ENCODE measurements at regions not wholly inside any gene's neighbourhood (a gene's known extent, or its start where the extent isn't known, plus 50 kb on each side); places are given as distances from the start of the nearest gene placed in this dataset.
"Not testable (repeated sequence)": the region's sequence is repeated elsewhere in the genome, so short reads cannot be mapped to it uniquely, and the experiment has no call there.

- TF ChIP-seq EZH2phosphoT487 (IDR thresholded peaks at IDR 0.05; ENCODE audit: insufficient read depth, low read depth), result no peak
- H3F3A ChIP-seq (ENCODE audit: insufficient read depth), result no peaks in the 10 kb centered on the region
- no peak overlapping the region for H3K4me2 ChIP-seq (ENCODE audit: unreplicated experiment)
- H3K27me3 ChIP-seq (replicated peaks; ENCODE audit: insufficient read depth), result no peaks in the 10 kb centered on the region
- no peaks in the 10 kb centered on the region for H4K20me1 ChIP-seq (ENCODE audit: insufficient read depth)
- no peak overlapping the region for H3K4me3 ChIP-seq
- in situ Hi-C loops (cut with MboI), result no loop called here
- H3K9ac ChIP-seq, result no peak overlapping the region
- no peak overlapping the region for H3K27ac ChIP-seq
- WGBS, 2 experiments (ENCODE audit: low coverage in 1 of 2, low lambda C conversion rate in 2 of 2, missing lambda C conversion rate in 2 of 2), result 66 to 72% methylated on average over 7 of the region's 7 CpGs
- no peaks in the 10 kb centered on the region for H3K79me2 ChIP-seq (ENCODE audit: insufficient read depth)
- no peaks in the 10 kb centered on the region for H3K36me3 ChIP-seq (ENCODE audit: low read depth)
- no peaks in the 10 kb centered on the region for H3K4me1 ChIP-seq (ENCODE audit: insufficient read depth)
- H2AFZ ChIP-seq, result no peak overlapping the region
- H3K9me2 ChIP-seq (ENCODE audit: insufficient read depth), result no peaks in the 10 kb centered on the region
- DNase-seq, result no peak
- no peaks in the 10 kb centered on the region for H3K9me3 ChIP-seq (ENCODE audit: low read depth)
Measured at GRCh38 chrX:9373789-9374188, 91.1 kb upstream of the TBL1X start.

DNA sequence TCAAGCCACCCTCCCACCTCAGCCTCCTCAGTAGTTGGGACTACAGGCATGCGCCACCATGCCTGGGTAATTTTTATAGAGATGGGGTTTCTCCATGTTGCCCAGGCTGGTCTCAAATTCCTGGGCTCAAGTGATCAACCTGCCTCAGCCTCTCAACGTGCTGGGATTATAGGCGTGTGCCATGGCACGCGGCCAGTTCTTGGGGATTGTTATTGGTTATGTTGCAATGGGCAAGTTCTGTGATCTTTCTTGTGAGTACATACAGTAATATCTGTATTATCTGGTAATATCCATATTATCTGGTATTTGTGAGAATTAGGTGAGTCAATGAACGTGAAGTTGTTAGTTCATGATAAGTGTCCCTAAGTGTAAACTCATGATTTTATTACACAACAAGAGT, 90.3 kb upstream of the TBL1X start:
- Histone ChIP-seq H3F3A (ENCODE audit: insufficient read depth) (no peaks in the 10 kb centered on the region), H3K9ac (no peak overlapping the region), H3K9me2 (ENCODE audit: insufficient read depth) (no peaks in the 10 kb centered on the region), H3K4me3 (no peak overlapping the region), H2AFZ (no peak overlapping the region), H3K36me3 (ENCODE audit: low read depth) (no peaks in the 10 kb centered on the region), H3K4me2 (ENCODE audit: unreplicated experiment) (no peak overlapping the region), H3K27ac (no peak overlapping the region), H3K27me3 (replicated peaks; ENCODE audit: insufficient read depth) (no peaks in the 10 kb centered on the region), H4K20me1 (ENCODE audit: insufficient read depth) (no peaks in the 10 kb centered on the region), H3K79me2 (ENCODE audit: insufficient read depth) (no peaks in the 10 kb centered on the region), H3K4me1 (ENCODE audit: insufficient read depth) (no peaks in the 10 kb centered on the region), H3K9me3 (ENCODE audit: low read depth) (no peaks in the 10 kb centered on the region)
- no peak for DNase-seq
- 84 to 87% methylated on average over 6 of the region's 6 CpGs for WGBS, 2 experiments (ENCODE audit: low coverage in 1 of 2, low lambda C conversion rate in 2 of 2, missing lambda C conversion rate in 2 of 2)
- no peak for TF ChIP-seq EZH2phosphoT487 (IDR thresholded peaks at IDR 0.05; ENCODE audit: insufficient read depth, low read depth)
- in situ Hi-C loops (cut with MboI), result no loop called here

GRCh38 chrX:9376111-9376510, 88.7 kb upstream of the TBL1X start:
- no peak overlapping the region for H3K4me2 ChIP-seq (ENCODE audit: unreplicated experiment)
- no peaks in the 10 kb centered on the region for H3K79me2 ChIP-seq (ENCODE audit: insufficient read depth)
- no peak overlapping the region for H3K27ac ChIP-seq
- no peaks in the 10 kb centered on the region for H3K9me3 ChIP-seq (ENCODE audit: low read depth)
- WGBS, 2 experiments (ENCODE audit: low coverage in 1 of 2, low lambda C conversion rate in 2 of 2, missing lambda C conversion rate in 2 of 2), result 97 to 98% methylated on average over 4 of the region's 4 CpGs
- H3K27me3 ChIP-seq (replicated peaks; ENCODE audit: insufficient read depth), result no peaks in the 10 kb centered on the region
- in situ Hi-C loops (cut with MboI), result no loop called here
- H2AFZ ChIP-seq, result no peak overlapping the region
- no peaks in the 10 kb centered on the region for H3K36me3 ChIP-seq (ENCODE audit: low read depth)
- TF ChIP-seq EZH2 (IDR thresholded peaks at IDR 0.05; ENCODE audit: insufficient read depth, poor library complexity, severe bottlenecking), result no peak
- TF ChIP-seq EZH2phosphoT487 (IDR thresholded peaks at IDR 0.05; ENCODE audit: insufficient read depth, low read depth), result no peak
- peaks cover 2% of the 10 kb centered on the region; the same call in 1 of the 2 replicates for H3K4me1 ChIP-seq (ENCODE audit: insufficient read depth)
- H4K20me1 ChIP-seq (ENCODE audit: insufficient read depth), result no peaks in the 10 kb centered on the region
- no peaks in the 10 kb centered on the region for H3K9me2 ChIP-seq (ENCODE audit: insufficient read depth)
- H3F3A ChIP-seq (ENCODE audit: insufficient read depth), result no peaks in the 10 kb centered on the region
- H3K4me3 ChIP-seq, result no peak overlapping the region
- no peak overlapping the region for H3K9ac ChIP-seq
- no peak for DNase-seq

DNA sequence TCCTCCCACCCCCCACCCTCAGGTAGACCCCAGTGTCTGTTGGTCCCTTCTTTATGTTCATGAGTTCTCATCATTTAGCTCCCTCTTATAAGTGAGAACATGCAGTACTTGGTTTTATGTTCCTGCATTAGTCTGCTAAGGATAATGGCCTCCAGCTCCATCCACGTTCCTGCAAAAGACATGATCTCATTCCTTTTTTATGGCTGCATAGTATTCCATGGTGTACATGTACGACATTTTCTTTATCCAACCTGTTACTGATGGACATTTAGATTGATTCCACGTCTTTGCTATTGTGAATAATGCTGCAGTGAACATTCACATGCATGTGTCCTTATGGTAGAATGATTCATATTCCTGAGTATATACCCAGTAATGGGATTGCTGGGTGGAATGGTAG, 87.6 kb upstream of the TBL1X start:
- in situ Hi-C loops (cut with MboI); H3K9ac ChIP-seq; H3F3A ChIP-seq (ENCODE audit: insufficient read depth); H3K9me2 ChIP-seq (ENCODE audit: insufficient read depth); H3K79me2 ChIP-seq (ENCODE audit: insufficient read depth); H3K27ac ChIP-seq; H3K27me3 ChIP-seq (replicated peaks; ENCODE audit: insufficient read depth); DNase-seq; H3K9me3 ChIP-seq (ENCODE audit: low read depth); H3K4me3 ChIP-seq; H3K36me3 ChIP-seq (ENCODE audit: low read depth); H3K4me1 ChIP-seq (ENCODE audit: insufficient read depth); H4K20me1 ChIP-seq (ENCODE audit: insufficient read depth); H2AFZ ChIP-seq; H3K4me2 ChIP-seq (ENCODE audit: unreplicated experiment): not testable (repeated sequence)
- WGBS, 2 experiments (ENCODE audit: low coverage in 1 of 2, low lambda C conversion rate in 2 of 2, missing lambda C conversion rate in 2 of 2), result 76 to 81% methylated on average over 3 of the region's 3 CpGs

DNA sequence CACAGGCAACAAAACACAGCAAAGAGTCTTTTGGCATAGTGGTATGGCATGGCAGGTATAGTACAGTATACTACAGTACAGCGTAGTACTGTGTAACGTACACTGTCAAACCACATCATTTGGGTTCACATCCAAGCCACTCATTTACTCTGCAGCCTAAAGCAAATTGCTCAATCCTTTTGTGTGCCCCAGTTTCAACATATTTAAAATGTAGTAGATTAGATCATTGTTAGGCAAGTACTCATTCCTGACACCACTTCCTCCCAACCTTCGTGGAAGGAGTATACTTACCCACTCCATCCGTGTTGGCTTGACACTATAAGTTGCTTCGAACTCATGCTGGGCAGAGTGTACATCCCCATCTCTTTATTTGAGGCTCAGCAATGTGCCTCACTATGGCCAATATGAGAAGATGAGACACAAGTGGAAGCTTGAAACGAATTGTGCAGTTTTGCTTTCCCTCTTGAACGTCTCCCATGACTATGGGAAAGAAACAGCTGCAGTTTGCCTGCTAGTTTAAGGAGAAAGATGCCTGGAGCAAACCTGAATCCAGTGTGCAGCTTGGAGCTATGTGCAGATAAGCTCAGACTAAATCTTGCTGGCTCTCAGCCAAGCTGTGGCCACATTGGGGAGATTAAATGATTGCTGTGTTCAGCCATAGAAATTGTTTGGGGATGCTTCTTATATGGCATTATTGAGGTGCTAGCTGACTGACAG, 85.7 kb upstream of the TBL1X start:
- Histone ChIP-seq H3K4me3 (no peak overlapping the region), H3K9me2 (ENCODE audit: insufficient read depth) (no peaks in the 10 kb centered on the region), H3K9ac (no peak overlapping the region), H3K9me3 (ENCODE audit: low read depth) (no peaks in the 10 kb centered on the region), H3K36me3 (ENCODE audit: low read depth) (no peaks in the 10 kb centered on the region), H3F3A (ENCODE audit: insufficient read depth) (no peaks in the 10 kb centered on the region), H4K20me1 (ENCODE audit: insufficient read depth) (no peaks in the 10 kb centered on the region), H3K4me2 (ENCODE audit: unreplicated experiment) (no peak overlapping the region), H3K79me2 (ENCODE audit: insufficient read depth) (no peaks in the 10 kb centered on the region), H3K27ac (no peak overlapping the region), H3K27me3 (replicated peaks; ENCODE audit: insufficient read depth) (no peaks in the 10 kb centered on the region), H2AFZ (no peak overlapping the region), H3K4me1 (ENCODE audit: insufficient read depth) (peaks cover 2% of the 10 kb centered on the region; the same call in 1 of the 2 replicates)
- 59 to 67% methylated on average over 7 of the region's 7 CpGs for WGBS, 2 experiments (ENCODE audit: low coverage in 1 of 2, low lambda C conversion rate in 2 of 2, missing lambda C conversion rate in 2 of 2)
- TF ChIP-seq EZH2phosphoT487 (IDR thresholded peaks at IDR 0.05; ENCODE audit: insufficient read depth, low read depth) (no peak), EZH2 (IDR thresholded peaks at IDR 0.05; ENCODE audit: insufficient read depth, poor library complexity, severe bottlenecking) (no peak)
- in situ Hi-C loops (cut with MboI), result no loop called here
- DNase-seq, result peak; percentile 59

Data from GM23248 (cell line).